GM12891 (cell line): ENCODE measurements at regions not wholly inside any gene's neighbourhood (a gene's known extent, or its start where the extent isn't known, plus 50 kb on each side); places are given as distances from the start of the nearest gene placed in this dataset.
"Not testable (repeated sequence)": the region's sequence is repeated elsewhere in the genome, so short reads cannot be mapped to it uniquely, and the experiment has no call there.

Experiments
- DNase-seq: peaks from one replicate; pipeline ENCODE4 v3.0.0; 2011; ENCODE audit warnings: low spot score; ENCODE audit not compliant: insufficient read length
- FAIRE-seq: peaks from 2 replicates; lab custom pipeline; 2011; peaks lifted over from hg19 to GRCh38; lab: Jason Lieb, UNC
- PAX5 ChIP-seq: IDR thresholded peaks from 2 replicates; pipeline ENCODE4 v1.6.1; 2011; ENCODE audit warnings: low read length, moderate library complexity, mild to moderate bottlenecking; ENCODE audit not compliant: insufficient read depth, severe bottlenecking
- POLR2A ChIP-seq: IDR thresholded peaks from 2 replicates; pipeline ENCODE4 v1.6.1; 2011; ENCODE audit warnings: low read depth, low read length, control low read depth
- POLR2AphosphoS5 ChIP-seq: IDR thresholded peaks from 2 replicates; pipeline ENCODE4 v1.6.1; 2011; ENCODE audit warnings: low read depth, low read length, control low read depth
- POU2F2 ChIP-seq: IDR thresholded peaks from 2 replicates; pipeline ENCODE4 v1.6.1; 2011; ENCODE audit warnings: low read depth, mild to moderate bottlenecking, control low read depth, low read length, moderate library complexity
- SPI1 ChIP-seq: IDR thresholded peaks from 2 replicates; pipeline ENCODE4 v1.6.1; 2011; ENCODE audit warnings: low read depth, low read length, control low read depth
- TAF1 ChIP-seq: IDR thresholded peaks from 2 replicates; pipeline ENCODE4 v1.6.1; 2011; ENCODE audit warnings: low read depth, low read length, control low read depth

DNA sequence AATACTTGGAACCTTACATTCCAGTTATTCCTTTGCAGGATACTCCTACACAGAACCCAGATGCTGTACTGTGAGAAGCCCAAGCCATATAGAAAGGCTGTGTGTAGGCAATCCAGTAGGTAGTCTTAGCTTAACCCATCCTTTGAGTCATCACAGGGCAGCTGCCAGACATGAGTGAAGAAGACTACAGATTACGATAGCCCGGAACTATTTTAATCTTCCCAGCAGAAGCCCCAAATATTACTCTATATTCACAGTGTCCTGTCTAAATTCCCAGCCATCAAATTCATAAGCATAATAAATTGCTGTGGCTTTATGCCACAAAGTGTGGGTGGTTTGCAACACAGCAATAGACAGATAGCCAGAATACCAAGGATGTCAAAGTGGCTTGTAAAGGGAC lies 474.1 kb upstream of the STEAP1 start:
- no peak for TF ChIP-seq POLR2A
- TF ChIP-seq SPI1 = no peak
- no peak for TF ChIP-seq POU2F2
- TF ChIP-seq POLR2AphosphoS5 = no peak
- no peak for TF ChIP-seq PAX5
- TF ChIP-seq TAF1 = no peak
- FAIRE-seq (no peak), DNase-seq (no peak)

DNA sequence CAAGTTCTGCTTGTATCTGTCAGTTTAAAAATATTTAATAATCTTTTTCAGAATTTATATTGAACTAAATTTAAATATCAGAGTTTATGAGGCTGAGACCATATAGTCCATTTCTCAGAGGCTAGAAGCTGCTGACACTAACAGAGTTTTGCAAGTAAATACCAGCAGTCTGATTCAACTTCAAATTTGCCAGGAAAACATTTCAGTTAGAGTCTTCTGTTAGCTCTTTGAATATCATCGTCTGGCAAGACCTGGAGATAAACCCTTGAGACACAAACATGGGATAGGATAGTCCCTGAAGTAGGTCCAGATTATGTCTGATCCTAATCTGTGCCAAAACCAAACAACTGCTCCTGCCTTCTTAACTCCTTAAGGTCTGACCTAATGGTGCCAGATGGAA lies 472.8 kb upstream of the STEAP1 start:
- no peak for DNase-seq
- TF ChIP-seq PAX5 (no peak), POLR2A (no peak), SPI1 (no peak), POLR2AphosphoS5 (no peak), POU2F2 (no peak), TAF1 (no peak)
- no peak for FAIRE-seq

DNA sequence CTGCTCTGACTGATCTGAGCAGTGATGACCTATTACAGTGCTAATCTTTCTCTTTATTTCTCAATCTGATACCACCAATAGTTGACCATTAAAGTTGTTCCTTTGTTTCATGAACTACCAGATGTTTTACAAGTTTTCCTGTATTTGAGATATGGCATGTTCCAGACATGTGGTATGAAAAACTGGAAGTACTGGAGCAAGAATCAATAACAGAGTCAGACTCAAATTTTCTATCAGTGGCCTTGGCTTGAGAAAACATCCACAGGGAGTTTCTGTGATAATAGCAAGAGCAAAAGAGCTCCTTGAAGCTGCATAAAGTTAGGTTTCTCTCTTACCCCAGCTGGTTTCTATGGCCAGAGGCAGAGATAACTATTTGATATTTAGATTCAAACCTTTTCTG lies 469.0 kb upstream of the STEAP1 start:
- no peak for FAIRE-seq
- DNase-seq = no peak
- TF ChIP-seq POLR2A (no peak), POLR2AphosphoS5 (no peak), PAX5 (no peak), SPI1 (no peak), POU2F2 (no peak), TAF1 (no peak)

- FAIRE-seq (no peak), DNase-seq (no peak)
- no peak for TF ChIP-seq TAF1
- TF ChIP-seq POU2F2 = no peak
- TF ChIP-seq POLR2AphosphoS5 = no peak
- TF ChIP-seq SPI1 = no peak
- TF ChIP-seq PAX5 = no peak
- TF ChIP-seq POLR2A = no peak
Measured at GRCh38 chr7:89687211-89687610, 467.1 kb upstream of the STEAP1 start.

GRCh38 chr7:89695241-89695640 lies 459.0 kb upstream of the STEAP1 start:
- DNase-seq (no peak), FAIRE-seq (no peak)
- TF ChIP-seq PAX5 = no peak

GRCh38 chr7:89714131-89714530 lies 440.1 kb upstream of the STEAP1 start:
- DNase-seq (no peak), FAIRE-seq (no peak)
- TF ChIP-seq POLR2AphosphoS5 (no peak), POLR2A (no peak), TAF1 (no peak), POU2F2 (no peak), SPI1 (no peak), PAX5 (no peak)

DNA sequence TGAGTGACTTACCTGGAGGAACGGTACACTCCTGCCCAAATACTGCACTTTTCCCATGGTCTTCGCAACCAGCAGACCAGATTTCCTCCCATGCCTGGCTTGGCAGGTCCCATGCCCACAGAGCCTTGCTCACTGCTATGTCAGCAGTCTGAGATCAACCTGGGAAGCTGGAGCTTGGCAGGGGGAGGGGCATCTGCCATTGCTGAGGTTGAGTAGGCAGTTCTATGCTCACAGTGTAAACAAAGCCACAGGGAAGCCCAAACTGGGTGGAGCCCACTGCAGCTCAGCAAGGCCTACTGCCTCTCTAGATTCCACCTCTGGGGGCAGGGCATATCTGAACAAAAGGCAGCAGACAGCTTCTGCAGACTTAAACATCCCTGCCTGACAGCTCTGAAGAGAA lies 435.3 kb upstream of the STEAP1 start:
- DNase-seq, FAIRE-seq: not testable (repeated sequence)

- TF ChIP-seq TAF1 (no peak), PAX5 (no peak), POLR2A (no peak), POU2F2 (no peak), SPI1 (no peak), POLR2AphosphoS5 (no peak)
- FAIRE-seq (no peak), DNase-seq (no peak)
Measured at GRCh38 chr7:89728481-89728880, 425.8 kb upstream of the STEAP1 start.

- FAIRE-seq = no peak
- no peak for DNase-seq
- TF ChIP-seq POLR2A = no peak
Measured at GRCh38 chr7:89731751-89732445, 422.4 kb upstream of the STEAP1 start.

GRCh38 chr7:89738549-89738948 lies 415.7 kb upstream of the STEAP1 start:
- DNase-seq = no peak
- FAIRE-seq = no peak
- no peak for TF ChIP-seq POU2F2

GRCh38 chr7:89757910-89758309 lies 396.4 kb upstream of the STEAP1 start:
- no peak for DNase-seq
- TF ChIP-seq PAX5 (no peak), POLR2AphosphoS5 (no peak), TAF1 (no peak), POLR2A (no peak), SPI1 (no peak), POU2F2 (no peak)
- no peak for FAIRE-seq
